Mucosa of descending colon (tissue), 3 donors: ENCODE measurements at regions not wholly inside any gene's neighbourhood (a gene's known extent, or its start where the extent isn't known, plus 50 kb on each side); places are given as distances from the start of the nearest gene placed in this dataset.

Experiments used
- ATAC-seq: fragments of 200-7000 bp; cut with Tn5 transposase; one replicate; pipeline ENCODE4 v1.9.1; 2020; ENCODE audit warnings: mild to moderate bottlenecking, moderate library complexity
- DNase-seq, 3 donors: peaks; one replicate each; pipeline ENCODE4 v3.0.0-alpha.2; 2020
- H3K36me3 ChIP-seq: fragments of 200-600 bp; one replicate; pipeline ENCODE4 v1.8.0; 2021; ENCODE audit warnings: low read depth, mild to moderate bottlenecking
- H3K4me1 ChIP-seq: fragments of 200-600 bp; one replicate; pipeline ENCODE4 v1.8.0; 2021; ENCODE audit warnings: low read depth, mild to moderate bottlenecking
- H3K4me3 ChIP-seq: fragments of 200-600 bp; one replicate; pipeline ENCODE4 v1.8.0; 2021; ENCODE audit warnings: mild to moderate bottlenecking
- H3K9me3 ChIP-seq: fragments of 200-600 bp; one replicate; pipeline ENCODE4 v1.8.0; 2021; ENCODE audit warnings: mild to moderate bottlenecking
- intact Hi-C, 2 donors: fragments of 100-400 bp; cut with DNase I in 1 of 2; cut with micrococcal nuclease in 1 of 2; formaldehyde crosslinking; loops; one replicate each; pipeline versions ENCODE4 v1.11.0 to v1.11.1; 2022; cut with DNase I, micrococcal nuclease
- TF ChIP-seq, protein P1 (sequence below): fragments of 200-600 bp; IDR thresholded peaks from one replicate; pipeline ENCODE4 v1.8.0; 2022; ENCODE audit warnings: antibody characterized with exemption, mild to moderate bottlenecking
- donor health status: DM: no; HTN: no; CAD: no; lungs with moderate emphysema.
- donor health status: DM: no; HTN: no; CAD: no.
- donor health status: DM: no; HTN: yes; CAD: no.

DNA sequence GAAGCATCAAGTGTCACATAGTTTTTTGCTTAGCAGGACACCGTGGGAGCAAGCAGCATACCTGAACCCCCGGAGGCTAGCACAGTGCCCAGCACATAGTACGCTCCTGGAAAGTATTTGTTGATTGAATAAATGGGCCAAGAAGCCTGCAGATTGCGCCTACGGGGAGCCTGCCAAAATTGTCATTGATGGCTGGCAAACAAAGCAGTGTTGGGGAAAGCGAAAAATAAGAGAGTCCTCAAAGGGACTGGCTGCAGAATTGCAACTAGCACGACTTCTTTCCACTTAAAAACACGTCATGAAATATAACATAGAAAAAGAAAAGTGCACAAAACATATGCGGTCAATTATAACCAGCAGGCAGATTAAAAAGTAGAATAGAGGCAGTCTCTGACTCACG, 125.2 kb upstream of the GALNT2 start:
- TF ChIP-seq, protein P1, sequence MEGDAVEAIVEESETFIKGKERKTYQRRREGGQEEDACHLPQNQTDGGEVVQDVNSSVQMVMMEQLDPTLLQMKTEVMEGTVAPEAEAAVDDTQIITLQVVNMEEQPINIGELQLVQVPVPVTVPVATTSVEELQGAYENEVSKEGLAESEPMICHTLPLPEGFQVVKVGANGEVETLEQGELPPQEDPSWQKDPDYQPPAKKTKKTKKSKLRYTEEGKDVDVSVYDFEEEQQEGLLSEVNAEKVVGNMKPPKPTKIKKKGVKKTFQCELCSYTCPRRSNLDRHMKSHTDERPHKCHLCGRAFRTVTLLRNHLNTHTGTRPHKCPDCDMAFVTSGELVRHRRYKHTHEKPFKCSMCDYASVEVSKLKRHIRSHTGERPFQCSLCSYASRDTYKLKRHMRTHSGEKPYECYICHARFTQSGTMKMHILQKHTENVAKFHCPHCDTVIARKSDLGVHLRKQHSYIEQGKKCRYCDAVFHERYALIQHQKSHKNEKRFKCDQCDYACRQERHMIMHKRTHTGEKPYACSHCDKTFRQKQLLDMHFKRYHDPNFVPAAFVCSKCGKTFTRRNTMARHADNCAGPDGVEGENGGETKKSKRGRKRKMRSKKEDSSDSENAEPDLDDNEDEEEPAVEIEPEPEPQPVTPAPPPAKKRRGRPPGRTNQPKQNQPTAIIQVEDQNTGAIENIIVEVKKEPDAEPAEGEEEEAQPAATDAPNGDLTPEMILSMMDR, result no peak
- Histone ChIP-seq H3K4me1 (no peaks in the 10 kb centered on the region), H3K4me3 (no peak overlapping the region), H3K36me3 (no peaks in the 10 kb centered on the region), H3K9me3 (no peaks in the 10 kb centered on the region)
- intact Hi-C loops, result no loop called here
- ATAC-seq, result no peak
- DNase-seq, result no peak

GRCh38 chr1:229942501-229942900, 124.5 kb upstream of the GALNT2 start:
- Histone ChIP-seq H3K4me3 (no peak overlapping the region), H3K9me3 (no peaks in the 10 kb centered on the region), H3K4me1 (no peaks in the 10 kb centered on the region), H3K36me3 (no peaks in the 10 kb centered on the region)
- intact Hi-C loops, result no loop called here
- TF ChIP-seq, protein P1, result no peak
- DNase-seq (no peak), ATAC-seq (no peak)

DNA sequence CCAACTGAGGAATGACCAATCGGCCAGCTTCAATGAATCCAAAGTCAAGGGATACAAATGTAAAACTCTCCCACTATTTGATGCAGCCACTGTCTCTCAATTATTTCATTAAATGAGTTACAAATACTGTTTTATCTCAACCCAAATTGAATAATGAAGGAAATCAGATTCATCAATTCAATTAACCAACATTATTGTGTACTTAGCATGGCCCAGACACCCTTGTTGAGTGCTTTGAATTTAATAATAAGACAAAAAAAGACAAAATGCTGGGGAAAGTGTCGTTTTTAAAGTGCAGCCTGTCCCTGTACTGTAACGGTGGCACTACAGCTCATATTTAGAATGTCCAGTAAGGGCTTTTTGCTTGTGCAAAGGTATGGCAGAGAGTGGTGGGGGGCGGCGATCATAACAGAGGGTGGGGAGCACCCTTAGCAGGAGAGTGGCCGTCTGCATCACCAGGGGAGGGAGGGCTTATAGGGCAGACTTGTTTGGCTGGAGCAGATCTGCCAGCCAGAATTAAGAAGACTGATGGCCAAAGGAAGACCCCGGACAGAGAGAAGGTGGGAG, 123.8 kb upstream of the GALNT2 start:
- ATAC-seq (no peak), DNase-seq (no peak)
- H3K36me3 ChIP-seq, result no peaks in the 10 kb centered on the region
- H3K4me1 ChIP-seq, result no peaks in the 10 kb centered on the region
- TF ChIP-seq, protein P1, result no peak
- intact Hi-C loops, result no loop called here
- no peaks in the 10 kb centered on the region for H3K9me3 ChIP-seq
- no peak overlapping the region for H3K4me3 ChIP-seq

DNA sequence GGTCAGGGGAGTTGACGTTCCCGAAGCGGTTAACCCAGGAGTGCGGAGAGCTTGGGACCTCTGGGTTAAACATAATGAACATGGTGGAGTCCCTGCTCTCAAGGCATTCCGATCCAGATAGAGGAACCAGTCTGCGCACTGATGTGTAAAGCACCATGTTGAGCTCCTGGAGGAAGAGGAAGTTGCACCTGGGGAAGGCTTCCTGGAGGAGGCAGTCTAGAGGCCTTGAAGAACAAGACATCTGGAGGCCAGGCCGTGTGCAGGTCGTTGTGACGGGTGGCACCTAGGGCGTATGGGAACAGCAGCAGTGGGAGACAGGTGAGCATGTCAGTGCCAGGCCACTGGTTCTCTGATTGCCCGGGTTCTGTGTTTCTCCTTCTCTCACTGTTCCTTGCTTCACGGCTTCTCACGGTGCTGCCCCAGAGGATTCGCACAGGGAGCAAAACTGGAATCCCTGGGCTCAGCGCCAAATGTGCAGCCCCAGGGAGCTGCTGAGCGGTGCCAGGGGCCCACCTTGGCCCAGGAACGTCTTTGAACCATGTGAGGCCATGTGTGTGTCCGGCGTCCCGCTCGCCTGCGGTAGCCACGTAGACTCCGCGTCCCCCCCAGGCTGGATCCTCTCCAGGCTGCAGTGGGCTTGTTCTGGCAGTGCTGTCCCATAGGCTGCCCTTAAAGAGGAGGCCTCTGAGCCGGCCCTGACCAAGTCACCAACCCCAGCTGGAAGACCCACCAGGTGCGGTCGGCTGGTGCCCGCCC, 122.9 kb upstream of the GALNT2 start:
- Histone ChIP-seq H3K4me1 (no peaks in the 10 kb centered on the region), H3K9me3 (no peaks in the 10 kb centered on the region), H3K4me3 (no peak overlapping the region), H3K36me3 (no peaks in the 10 kb centered on the region)
- TF ChIP-seq, protein P1, result no peak
- ATAC-seq, result no peak
- no peak for DNase-seq
- intact Hi-C loops, result no loop called here

DNA sequence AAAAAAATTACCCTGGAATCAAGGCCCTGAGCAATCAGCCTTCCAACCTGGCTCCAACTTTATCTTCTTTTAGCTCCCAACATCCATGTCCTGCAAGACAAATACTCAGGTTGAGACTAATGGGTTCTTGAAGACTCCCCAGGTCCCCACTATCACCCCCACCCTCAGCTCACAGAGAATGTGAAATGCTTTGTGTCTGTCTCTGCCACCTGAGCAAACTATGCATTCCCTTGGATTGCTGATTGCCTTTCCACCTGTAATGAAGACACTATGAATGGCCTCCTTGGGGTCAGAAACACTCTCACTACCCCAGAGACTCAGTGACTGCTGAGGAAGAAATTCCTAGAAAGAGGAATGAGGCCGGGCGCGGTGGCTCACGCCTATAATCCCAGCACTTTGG, 121.2 kb upstream of the GALNT2 start:
- TF ChIP-seq, protein P1, result no peak
- H3K9me3 ChIP-seq, result no peaks in the 10 kb centered on the region
- DNase-seq, result no peak
- no peak for ATAC-seq
- intact Hi-C loops, result no loop called here
- no peaks in the 10 kb centered on the region for H3K4me1 ChIP-seq
- no peak overlapping the region for H3K4me3 ChIP-seq
- no peaks in the 10 kb centered on the region for H3K36me3 ChIP-seq
